Loucy (cell line): ENCODE measurements at regions not wholly inside any gene's neighbourhood (a gene's known extent, or its start where the extent isn't known, plus 50 kb on each side); places are given as distances from the start of the nearest gene placed in this dataset.

Experiments
- EZH2phosphoT487 ChIP-seq: fragments of 200-600 bp; IDR thresholded peaks from 2 replicates; pipeline ENCODE4 v1.6.1; 2018; ENCODE audit warnings: antibody characterized with exemption, mild to moderate bottlenecking, moderate library complexity, borderline replicate concordance
- TF ChIP-seq, protein P1 (sequence below): fragments of 200-600 bp; sonication (generic); conservative IDR thresholded peaks from 2 replicates; pipeline ENCODE4 v1.5.1; 2014; ENCODE audit warnings: mild to moderate bottlenecking, antibody characterized with exemption, low read length

DNA sequence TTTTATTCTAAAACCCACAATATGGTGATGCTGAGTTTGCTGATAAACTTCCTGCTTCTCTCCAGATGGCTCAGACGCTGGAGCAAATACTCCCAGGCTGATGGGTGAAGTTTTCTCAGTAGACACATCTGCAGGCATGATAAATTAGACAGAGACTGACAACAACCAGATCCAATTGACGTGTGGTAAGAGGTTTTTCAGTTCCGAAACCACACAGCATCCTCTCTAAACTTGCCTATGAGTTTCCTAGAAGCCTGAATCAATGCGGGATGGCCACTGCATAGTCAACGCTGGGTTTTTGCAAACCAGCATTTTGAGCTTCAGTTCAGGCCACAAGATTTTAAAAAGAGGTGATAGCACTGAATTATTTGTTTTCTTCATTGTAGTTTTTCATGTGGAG, 360.3 kb upstream of the ARRDC4 start:
- TF ChIP-seq, protein P1, sequence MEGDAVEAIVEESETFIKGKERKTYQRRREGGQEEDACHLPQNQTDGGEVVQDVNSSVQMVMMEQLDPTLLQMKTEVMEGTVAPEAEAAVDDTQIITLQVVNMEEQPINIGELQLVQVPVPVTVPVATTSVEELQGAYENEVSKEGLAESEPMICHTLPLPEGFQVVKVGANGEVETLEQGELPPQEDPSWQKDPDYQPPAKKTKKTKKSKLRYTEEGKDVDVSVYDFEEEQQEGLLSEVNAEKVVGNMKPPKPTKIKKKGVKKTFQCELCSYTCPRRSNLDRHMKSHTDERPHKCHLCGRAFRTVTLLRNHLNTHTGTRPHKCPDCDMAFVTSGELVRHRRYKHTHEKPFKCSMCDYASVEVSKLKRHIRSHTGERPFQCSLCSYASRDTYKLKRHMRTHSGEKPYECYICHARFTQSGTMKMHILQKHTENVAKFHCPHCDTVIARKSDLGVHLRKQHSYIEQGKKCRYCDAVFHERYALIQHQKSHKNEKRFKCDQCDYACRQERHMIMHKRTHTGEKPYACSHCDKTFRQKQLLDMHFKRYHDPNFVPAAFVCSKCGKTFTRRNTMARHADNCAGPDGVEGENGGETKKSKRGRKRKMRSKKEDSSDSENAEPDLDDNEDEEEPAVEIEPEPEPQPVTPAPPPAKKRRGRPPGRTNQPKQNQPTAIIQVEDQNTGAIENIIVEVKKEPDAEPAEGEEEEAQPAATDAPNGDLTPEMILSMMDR = no peak
- TF ChIP-seq EZH2phosphoT487 = no peak
